Activated naive CD8-positive, alpha-beta T cell treated with anti-CD3 and anti-CD28 coated beads for 36 hours (primary cell): ENCODE measurements at regions not wholly inside any gene's neighbourhood (a gene's known extent, or its start where the extent isn't known, plus 50 kb on each side); places are given as distances from the start of the nearest gene placed in this dataset.
"Not testable (repeated sequence)": the region's sequence is repeated elsewhere in the genome, so short reads cannot be mapped to it uniquely, and the experiment has no call there.

ENCODE experiments used
- DNase-seq: peaks from one replicate; pipeline ENCODE4 v3.0.0; 2021
- H3K27ac Mint-ChIP-seq: one replicate; pipeline ENCODE4 v1.8.0; 2022; ENCODE audit warnings: mild to moderate bottlenecking, moderate library complexity, mixed read lengths
- H3K27me3 Mint-ChIP-seq: one replicate; pipeline ENCODE4 v1.8.0; 2022; ENCODE audit warnings: mild to moderate bottlenecking, mixed read lengths
- H3K36me3 Mint-ChIP-seq: one replicate; pipeline ENCODE4 v1.8.0; 2021; ENCODE audit warnings: mild to moderate bottlenecking, mixed read lengths
- H3K4me1 Mint-ChIP-seq: one replicate; pipeline ENCODE4 v1.8.0; 2021; ENCODE audit warnings: mixed read lengths
- H3K4me3 Mint-ChIP-seq: one replicate; pipeline ENCODE4 v1.8.0; 2022; ENCODE audit warnings: mild to moderate bottlenecking, moderate library complexity, mixed read lengths
- H3K9me3 Mint-ChIP-seq: one replicate; pipeline ENCODE4 v1.8.0; 2022; ENCODE audit warnings: mixed read lengths

DNA sequence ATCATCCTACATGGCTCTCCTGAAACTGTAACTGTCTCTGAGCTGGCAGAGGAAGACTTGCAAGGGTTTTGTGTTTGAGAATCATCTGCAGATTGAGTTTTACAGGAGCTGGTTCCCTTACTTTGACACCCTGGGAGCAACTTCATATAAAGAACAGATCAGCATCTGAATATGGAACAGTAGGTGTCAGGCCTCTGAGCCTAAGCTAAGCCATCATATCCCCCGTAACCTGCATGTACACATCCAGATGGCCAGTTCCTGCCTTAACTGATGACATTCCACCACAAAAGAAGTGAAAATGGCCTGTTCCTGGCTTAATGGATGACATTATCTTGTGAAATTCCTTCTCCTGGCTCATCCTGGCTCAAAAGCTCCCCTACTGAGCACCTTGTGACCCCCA, 238.1 kb upstream of the P2RY1 start:
- H3K27ac Mint-ChIP-seq, H3K4me3 Mint-ChIP-seq, DNase-seq, H3K27me3 Mint-ChIP-seq, H3K9me3 Mint-ChIP-seq, H3K36me3 Mint-ChIP-seq: not testable (repeated sequence)
- H3K4me1 Mint-ChIP-seq = peaks cover 14% of the 10 kb centered on the region

DNA sequence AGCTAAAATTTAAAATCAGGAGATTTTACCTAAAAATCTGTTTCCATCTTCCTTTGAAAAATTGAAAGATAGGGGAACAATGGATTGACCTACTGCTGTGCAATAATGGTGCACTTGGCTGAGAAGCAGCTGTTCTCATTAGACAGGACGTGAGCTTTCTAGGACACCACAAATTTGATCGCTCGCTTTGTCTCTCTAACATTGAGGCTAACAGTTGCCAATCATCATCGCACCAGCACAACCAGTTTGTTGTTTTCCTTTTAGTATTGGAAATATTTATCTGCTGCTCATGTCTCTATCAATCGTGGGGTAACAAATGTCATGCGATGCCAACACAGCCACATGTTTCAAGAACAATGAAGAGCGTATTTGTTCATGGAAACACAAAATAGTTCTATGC, 228.8 kb upstream of the P2RY1 start:
- Mint-ChIP-seq H3K4me3 (no peak overlapping the region), H3K9me3 (no peaks in the 10 kb centered on the region), H3K4me1 (no peaks in the 10 kb centered on the region), H3K27ac (no peak overlapping the region), H3K36me3 (no peaks in the 10 kb centered on the region), H3K27me3 (no peaks in the 10 kb centered on the region)
- DNase-seq = no peak

DNA sequence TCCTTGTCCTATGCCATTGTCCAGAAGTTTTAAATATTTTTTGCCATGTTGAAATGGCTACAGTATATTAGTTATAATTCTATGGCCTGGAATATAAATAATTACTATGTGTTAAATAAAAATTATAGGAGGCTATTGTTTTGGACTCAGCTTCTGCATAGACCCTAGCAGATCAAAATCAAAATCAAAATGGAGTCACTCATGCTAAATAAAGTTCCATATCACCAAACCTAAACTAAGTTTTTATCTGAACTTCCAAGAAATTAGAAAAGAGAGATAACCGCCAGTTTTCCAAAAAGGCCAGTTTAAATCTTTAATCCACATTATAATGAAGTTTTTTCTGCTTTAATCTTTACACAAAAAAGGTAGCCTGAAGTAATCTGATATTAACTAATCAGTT, 227.8 kb upstream of the P2RY1 start:
- H3K4me1 Mint-ChIP-seq = no peaks in the 10 kb centered on the region
- H3K27ac Mint-ChIP-seq = no peak overlapping the region
- no peaks in the 10 kb centered on the region for H3K36me3 Mint-ChIP-seq
- no peak overlapping the region for H3K4me3 Mint-ChIP-seq
- no peaks in the 10 kb centered on the region for H3K9me3 Mint-ChIP-seq
- H3K27me3 Mint-ChIP-seq = peaks cover 2% of the 10 kb centered on the region
- no peak for DNase-seq

DNA sequence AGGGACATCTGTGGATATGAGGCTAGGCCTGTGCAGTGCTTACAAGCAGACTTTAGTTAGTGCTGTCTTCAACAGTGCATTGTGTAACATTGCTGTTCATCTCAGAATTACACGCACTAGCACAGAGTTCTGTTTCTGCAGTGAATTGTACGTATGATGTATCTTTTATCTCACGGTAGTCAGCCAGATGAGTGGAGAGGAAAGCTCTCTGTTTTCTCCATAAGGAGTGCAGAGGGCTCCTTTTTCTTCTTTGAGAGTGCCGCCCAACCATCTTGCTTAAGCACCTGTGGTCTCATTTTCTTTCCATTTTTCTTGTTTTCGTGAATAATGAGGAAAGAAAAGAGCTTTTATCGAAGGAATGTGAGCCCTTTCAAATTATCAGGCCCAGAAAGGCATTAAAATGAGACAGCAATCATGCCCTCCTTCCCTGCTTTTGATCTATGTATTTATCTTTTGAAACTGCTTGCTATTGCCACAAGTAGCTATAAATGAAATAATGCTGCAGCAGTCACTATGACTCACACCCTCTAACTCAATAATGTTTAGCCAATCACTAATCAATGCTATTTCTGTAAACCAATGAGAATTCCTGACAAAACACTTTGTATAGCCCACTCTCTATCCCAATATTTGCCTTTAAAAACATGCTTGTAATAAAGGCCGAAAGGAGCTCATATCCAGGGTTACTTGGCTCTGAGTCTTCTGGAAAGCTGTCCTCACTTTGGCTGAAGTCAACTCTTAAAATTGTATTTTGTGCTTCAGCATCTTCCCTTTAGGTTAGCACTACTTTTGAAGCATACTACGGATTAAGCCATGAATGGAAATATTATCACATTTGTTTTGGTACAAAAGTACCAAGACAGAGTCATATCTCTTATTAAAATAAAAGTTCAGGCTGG, 226.0 kb upstream of the P2RY1 start:
- DNase-seq = no peak
- Mint-ChIP-seq H3K4me3 (no peak overlapping the region), H3K27me3 (peaks cover 3% of the 10 kb centered on the region), H3K9me3 (no peaks in the 10 kb centered on the region), H3K27ac (no peak overlapping the region), H3K36me3 (no peaks in the 10 kb centered on the region), H3K4me1 (no peaks in the 10 kb centered on the region)

DNA sequence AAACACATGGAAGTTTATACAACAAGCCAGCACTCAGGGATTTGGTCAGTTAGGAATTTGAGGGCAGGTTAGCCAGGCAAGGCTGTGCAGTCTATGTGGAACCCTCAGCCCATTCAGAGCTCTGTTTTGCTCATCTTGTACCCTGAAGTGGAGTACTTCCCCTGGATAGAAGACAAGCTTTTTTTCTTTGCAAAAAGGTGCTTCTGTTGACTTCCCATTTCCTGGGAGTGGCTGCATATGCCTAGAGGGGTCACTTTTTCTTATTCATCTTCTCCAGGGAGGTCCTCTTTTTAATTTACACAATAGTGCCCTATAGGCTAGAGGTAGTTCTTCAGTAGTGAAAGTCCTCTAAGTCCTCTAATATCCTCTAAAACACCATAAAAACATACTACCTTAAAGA, 225.0 kb upstream of the P2RY1 start:
- Mint-ChIP-seq H3K36me3 (no peaks in the 10 kb centered on the region), H3K27ac (no peak overlapping the region), H3K9me3 (no peaks in the 10 kb centered on the region), H3K27me3 (peaks cover 3% of the 10 kb centered on the region), H3K4me3 (no peak overlapping the region), H3K4me1 (no peaks in the 10 kb centered on the region)
- DNase-seq = no peak

DNA sequence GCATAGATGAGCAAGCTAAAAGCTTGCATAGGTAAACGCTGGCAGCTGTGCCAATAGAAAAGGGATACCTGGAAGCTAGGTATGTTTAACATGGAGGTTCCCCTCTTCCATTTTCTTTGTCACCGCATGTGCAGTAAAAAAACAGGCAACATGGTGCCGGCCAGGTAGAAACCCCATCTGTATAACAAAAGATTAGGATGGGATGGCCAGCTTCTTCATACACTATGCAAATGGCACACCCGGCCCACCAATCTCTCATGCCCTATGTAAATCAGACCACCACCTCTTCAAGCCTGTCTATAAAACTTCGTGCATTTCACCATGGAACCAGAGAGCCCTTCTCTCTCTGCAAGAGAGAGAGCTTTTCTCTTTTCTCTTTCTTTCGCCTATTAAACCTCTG, 224.3 kb upstream of the P2RY1 start:
- DNase-seq = no peak
- H3K27ac Mint-ChIP-seq = no peak overlapping the region
- H3K4me3 Mint-ChIP-seq = no peak overlapping the region
- H3K9me3 Mint-ChIP-seq = no peaks in the 10 kb centered on the region
- H3K36me3 Mint-ChIP-seq = no peaks in the 10 kb centered on the region
- no peaks in the 10 kb centered on the region for H3K4me1 Mint-ChIP-seq
- H3K27me3 Mint-ChIP-seq = peaks cover 3% of the 10 kb centered on the region

DNA sequence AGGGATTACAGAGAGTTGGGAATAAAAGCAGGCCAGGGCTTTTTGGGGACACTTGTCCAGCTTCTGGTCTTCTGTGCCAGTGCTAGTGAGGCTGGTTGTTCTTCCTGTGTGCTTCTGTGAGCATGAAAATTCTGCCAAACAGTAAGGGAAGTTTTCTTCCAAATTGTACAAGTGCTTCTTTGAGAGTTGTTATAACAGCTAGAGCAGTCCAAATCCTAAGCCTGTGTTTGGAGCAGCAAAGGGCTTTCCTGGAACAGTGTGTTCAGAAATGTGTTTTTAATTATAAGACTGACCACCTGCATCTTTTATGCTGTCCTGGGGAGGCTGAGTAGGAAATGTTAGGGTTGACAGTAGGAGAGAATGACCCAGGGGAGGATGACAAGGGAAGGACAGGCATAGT, 223.0 kb upstream of the P2RY1 start:
- no peak overlapping the region for H3K27ac Mint-ChIP-seq
- H3K36me3 Mint-ChIP-seq = no peaks in the 10 kb centered on the region
- H3K9me3 Mint-ChIP-seq = no peaks in the 10 kb centered on the region
- no peaks in the 10 kb centered on the region for H3K4me1 Mint-ChIP-seq
- no peak for DNase-seq
- H3K4me3 Mint-ChIP-seq = no peak overlapping the region
- H3K27me3 Mint-ChIP-seq = peaks cover 3% of the 10 kb centered on the region

DNA sequence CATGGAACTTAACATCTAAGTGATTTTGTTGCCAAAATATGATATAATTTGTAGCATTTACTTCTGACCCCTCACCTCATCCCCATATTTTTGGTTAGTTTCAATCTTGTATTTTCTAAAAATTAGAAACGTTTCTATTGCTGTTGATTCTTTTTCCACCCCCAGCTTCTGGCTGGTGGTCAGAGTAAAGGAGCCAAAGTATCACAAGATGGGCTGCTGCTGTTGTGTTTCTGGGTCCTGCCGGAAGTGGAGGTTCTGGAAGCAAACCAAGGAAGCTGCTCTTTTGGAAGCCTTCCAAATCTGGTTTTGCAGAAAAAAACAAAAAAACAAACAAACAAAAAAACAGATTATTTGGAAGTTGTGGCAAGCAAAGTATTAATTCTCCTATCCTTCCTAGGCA, 221.1 kb upstream of the P2RY1 start:
- no peak for DNase-seq
- peaks cover 3% of the 10 kb centered on the region for H3K27me3 Mint-ChIP-seq
- no peaks in the 10 kb centered on the region for H3K9me3 Mint-ChIP-seq
- no peaks in the 10 kb centered on the region for H3K36me3 Mint-ChIP-seq
- H3K4me1 Mint-ChIP-seq = no peaks in the 10 kb centered on the region
- no peak overlapping the region for H3K4me3 Mint-ChIP-seq
- H3K27ac Mint-ChIP-seq = no peak overlapping the region

DNA sequence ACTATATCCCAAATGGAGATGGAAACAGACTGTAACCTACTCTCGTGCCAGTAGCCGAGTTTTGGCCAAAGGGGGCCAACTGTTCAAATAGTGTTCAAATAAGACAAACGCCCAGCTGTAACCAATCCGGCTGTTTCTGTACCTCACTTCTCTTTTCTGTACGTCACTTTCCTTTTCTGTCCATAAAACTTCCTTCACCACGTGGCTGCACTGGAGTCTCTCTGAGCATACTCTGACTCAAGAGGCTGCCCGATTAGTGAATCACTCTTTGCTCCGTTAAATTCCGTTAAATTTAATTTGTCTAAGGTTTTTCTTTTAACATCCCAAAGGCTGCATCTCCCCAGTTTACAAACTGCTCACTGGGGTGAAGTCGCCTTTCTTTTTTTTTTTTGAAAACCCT, 219.2 kb upstream of the P2RY1 start:
- Mint-ChIP-seq H3K4me1 (no peaks in the 10 kb centered on the region), H3K27ac (no peak overlapping the region), H3K9me3 (no peaks in the 10 kb centered on the region), H3K36me3 (no peaks in the 10 kb centered on the region), H3K4me3 (no peak overlapping the region), H3K27me3 (peaks cover 3% of the 10 kb centered on the region)
- no peak for DNase-seq

DNA sequence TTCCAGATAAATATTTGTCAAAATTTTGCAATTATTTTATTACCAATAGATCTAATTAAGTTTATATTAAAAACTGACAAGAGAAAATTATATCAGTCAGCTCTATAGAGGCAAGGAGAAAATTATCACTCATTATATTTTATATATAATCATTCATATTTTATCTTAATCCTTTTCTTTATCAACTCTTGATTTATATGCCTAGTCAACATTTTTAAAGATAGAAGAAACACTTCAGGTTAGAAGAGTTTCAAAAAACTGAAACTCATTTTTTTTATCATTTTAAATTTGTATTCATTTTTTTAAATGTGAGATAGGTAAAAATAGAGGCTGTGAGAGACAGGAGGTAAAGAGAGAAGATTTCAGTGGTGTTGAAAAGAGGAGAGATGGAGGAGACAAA, 217.3 kb upstream of the P2RY1 start:
- H3K4me3 Mint-ChIP-seq = no peak overlapping the region

DNA sequence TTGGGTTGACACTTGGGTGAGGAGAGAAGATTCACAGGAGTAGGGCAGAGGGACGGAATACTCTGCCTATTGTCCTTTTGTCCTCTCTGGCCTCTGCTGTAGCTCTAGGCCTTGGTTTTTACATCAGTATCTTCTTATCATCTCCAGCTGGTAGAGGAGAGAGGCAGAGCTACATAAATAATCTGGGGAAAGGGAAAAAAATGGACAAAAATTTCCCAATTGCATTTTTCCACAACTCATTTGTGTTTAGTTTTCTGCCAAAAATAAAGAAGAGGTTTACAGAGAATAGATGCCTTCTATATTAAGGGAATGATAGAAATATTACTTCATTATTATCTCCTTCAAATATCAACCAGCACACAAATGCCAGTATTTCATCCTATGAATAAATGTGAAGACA, 216.4 kb upstream of the P2RY1 start:
- no peak for DNase-seq
- Mint-ChIP-seq H3K4me3 (no peak overlapping the region), H3K27ac (no peak overlapping the region), H3K36me3 (no peaks in the 10 kb centered on the region), H3K9me3 (no peaks in the 10 kb centered on the region), H3K27me3 (no peaks in the 10 kb centered on the region), H3K4me1 (no peaks in the 10 kb centered on the region)

More for the DNA sequence above, 217.3 kb upstream of the P2RY1 start:
- H3K27me3 Mint-ChIP-seq = no peaks in the 10 kb centered on the region
- no peak for DNase-seq
- H3K4me1 Mint-ChIP-seq = no peaks in the 10 kb centered on the region
- H3K36me3 Mint-ChIP-seq = no peaks in the 10 kb centered on the region
- H3K9me3 Mint-ChIP-seq = no peaks in the 10 kb centered on the region
- no peak overlapping the region for H3K27ac Mint-ChIP-seq

DNA sequence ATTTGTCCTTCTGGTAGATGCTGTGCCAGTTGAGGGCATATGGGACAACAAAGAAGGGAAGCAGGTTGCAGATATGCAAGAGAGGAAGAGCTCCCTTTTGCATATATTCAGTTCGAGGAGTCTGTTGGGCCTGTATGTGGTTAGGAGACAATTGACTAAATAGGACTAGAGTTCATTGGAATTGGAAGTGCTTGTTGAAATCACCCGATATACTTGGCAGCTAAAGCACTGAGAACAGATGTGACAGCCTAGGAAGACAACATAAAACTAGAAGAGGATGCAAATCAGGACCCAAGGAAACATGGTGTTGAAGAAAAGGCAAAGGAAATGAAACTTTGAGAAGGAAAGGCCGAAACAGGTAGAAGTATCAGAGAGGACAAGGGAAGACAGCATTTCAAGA, 215.2 kb upstream of the P2RY1 start:
- no peaks in the 10 kb centered on the region for H3K27me3 Mint-ChIP-seq
- no peak overlapping the region for H3K4me3 Mint-ChIP-seq
- H3K36me3 Mint-ChIP-seq = no peaks in the 10 kb centered on the region

DNA sequence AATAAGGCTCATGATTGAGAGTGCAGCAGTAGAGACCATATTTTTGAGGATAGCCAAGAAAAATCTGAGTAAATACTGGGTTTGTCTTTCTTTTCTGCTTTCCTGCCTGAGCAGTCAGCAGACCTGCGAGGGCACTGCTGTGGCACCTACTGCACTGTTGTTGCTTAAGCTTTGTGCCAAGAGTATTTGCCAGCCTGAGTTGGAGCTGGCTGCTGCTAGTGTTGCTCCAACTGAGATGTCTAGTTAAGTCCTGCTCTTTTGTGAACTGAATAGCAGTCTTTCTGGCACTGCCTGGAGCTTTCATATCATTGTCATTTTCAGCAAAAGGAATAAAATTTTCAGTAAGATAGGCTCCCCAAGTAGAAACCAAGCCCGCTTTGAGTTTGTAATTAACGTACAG, 214.5 kb upstream of the P2RY1 start:
- Mint-ChIP-seq H3K36me3 (no peaks in the 10 kb centered on the region), H3K27me3 (no peaks in the 10 kb centered on the region), H3K4me3 (no peak overlapping the region), H3K4me1 (no peaks in the 10 kb centered on the region), H3K9me3 (no peaks in the 10 kb centered on the region), H3K27ac (no peak overlapping the region)
- DNase-seq = no peak

More for the DNA sequence above, 215.2 kb upstream of the P2RY1 start:
- Mint-ChIP-seq H3K27ac (no peak overlapping the region), H3K4me1 (no peaks in the 10 kb centered on the region), H3K9me3 (no peaks in the 10 kb centered on the region)
- DNase-seq = no peak

DNA sequence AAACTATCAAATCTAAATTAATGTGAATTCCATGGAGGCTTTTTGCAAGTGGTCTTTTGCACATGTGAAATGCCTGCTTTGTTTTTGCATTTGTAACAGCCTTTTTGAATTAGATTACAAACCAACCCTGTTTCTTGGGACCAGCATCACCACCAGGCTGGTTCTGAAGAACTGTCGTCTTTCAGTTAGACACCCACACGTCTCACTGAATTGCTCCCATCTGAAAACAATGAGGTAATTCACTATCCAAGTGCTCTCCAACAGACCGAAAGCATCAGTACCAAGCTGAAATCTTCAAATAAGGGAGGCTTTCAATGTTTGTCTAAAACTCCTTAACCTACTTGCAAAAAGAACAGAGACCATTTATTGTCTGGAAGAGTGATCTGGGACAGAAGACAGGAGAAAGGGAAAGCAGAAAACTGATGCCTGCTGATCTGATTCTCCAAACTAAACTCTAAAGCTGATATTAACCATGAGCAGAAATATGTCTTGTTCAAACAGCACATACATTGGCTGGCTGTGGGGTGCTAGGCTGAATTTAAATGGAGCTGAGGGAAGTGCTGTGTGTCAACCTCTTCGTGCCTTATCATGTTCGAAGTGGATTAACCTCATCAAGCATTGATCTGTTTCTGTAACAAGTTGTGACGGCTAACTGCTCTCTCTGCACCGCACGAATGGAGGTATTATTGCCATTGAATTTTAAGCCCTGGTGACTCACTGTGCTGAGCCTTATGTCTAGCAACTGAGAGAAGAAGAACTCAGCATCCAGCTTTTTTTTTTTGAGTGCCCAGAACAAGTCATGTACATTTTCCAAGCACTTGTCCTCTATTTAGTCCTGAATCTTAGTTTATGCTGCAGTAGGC, 213.7 kb upstream of the P2RY1 start:
- Mint-ChIP-seq H3K36me3 (no peaks in the 10 kb centered on the region), H3K27ac (no peak overlapping the region), H3K4me1 (no peaks in the 10 kb centered on the region), H3K4me3 (no peak overlapping the region), H3K9me3 (no peaks in the 10 kb centered on the region), H3K27me3 (no peaks in the 10 kb centered on the region)
- DNase-seq = no peak

DNA sequence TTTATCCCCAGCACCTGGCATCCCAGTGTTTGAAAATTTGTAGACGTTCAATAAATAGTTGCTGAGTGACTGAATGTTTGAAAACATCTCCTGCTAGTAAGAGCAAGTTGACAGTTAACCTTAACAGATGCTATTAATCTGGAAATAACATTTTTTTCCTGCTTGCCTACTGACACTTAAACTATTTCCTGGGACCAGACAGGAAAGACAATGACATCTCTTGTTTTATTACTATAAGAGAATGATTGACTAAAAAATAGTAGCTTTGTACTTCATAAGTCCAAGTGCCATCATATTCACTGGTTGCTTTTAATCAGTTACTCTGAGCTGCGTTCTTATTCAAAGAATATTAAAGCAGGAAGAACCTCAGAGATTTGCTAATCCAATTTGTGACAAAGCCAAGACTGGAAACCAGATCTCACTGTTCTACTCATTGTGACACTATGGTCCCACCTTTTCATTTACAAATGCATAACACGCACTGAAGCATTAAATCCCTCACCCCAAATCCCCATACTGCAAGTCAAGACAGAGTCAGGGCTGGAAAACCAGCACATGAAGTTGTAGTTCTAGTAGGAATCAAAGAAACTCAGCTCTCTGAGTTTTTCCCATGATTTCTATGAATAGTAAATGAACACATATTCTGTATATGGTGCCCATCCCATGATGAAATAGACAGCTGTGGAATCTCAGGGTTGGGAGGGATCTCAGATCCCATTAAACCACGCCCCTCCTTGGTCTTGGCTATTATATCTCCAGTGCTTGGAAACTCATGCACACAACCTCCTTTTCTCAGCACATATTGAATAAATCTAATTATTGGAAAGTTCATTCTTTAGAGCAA, 212.7 kb upstream of the P2RY1 start:
- Mint-ChIP-seq H3K27ac (no peak overlapping the region), H3K4me3 (no peak overlapping the region), H3K27me3 (no peaks in the 10 kb centered on the region), H3K4me1 (no peaks in the 10 kb centered on the region), H3K36me3 (no peaks in the 10 kb centered on the region), H3K9me3 (no peaks in the 10 kb centered on the region)
- no peak for DNase-seq
